Neural progenitor cell (in vitro differentiated cells): ENCODE measurements at regions not wholly inside any gene's neighbourhood (a gene's known extent, or its start where the extent isn't known, plus 50 kb on each side); places are given as distances from the start of the nearest gene placed in this dataset.

Experiments used
- DNase-seq: peaks from one replicate; pipeline ENCODE4 v3.0.0-alpha.2; 2016; ENCODE audit warnings: low spot score
- H2AFZ ChIP-seq: fragments of 200-600 bp; sonication (generic); replicated peaks from 2 replicates; pipeline ENCODE4 v1.6.1; 2016; ENCODE audit warnings: antibody characterized with exemption
- H3F3A ChIP-seq: fragments of 200-600 bp; sonication (generic); 2 replicates; pipeline ENCODE4 v1.6.1; 2016; ENCODE audit warnings: antibody characterized with exemption, low read depth
- H3K27ac ChIP-seq: fragments of 200-600 bp; sonication (generic); 2 replicates; pipeline ENCODE4 v1.5.1; 2016; ENCODE audit warnings: mild to moderate bottlenecking
- H3K27me3 ChIP-seq: fragments of 200-600 bp; sonication (generic); 2 replicates; pipeline ENCODE4 v1.6.1; 2016; ENCODE audit warnings: mild to moderate bottlenecking, moderate library complexity
- H3K36me3 ChIP-seq: fragments of 200-600 bp; sonication (generic); 2 replicates; pipeline ENCODE4 v1.5.1; 2016
- H3K4me1 ChIP-seq: fragments of 200-600 bp; sonication (generic); 2 replicates; pipeline ENCODE4 v1.6.1; 2016; ENCODE audit warnings: mixed run types
- H3K4me2 ChIP-seq: fragments of 200-600 bp; sonication (generic); 2 replicates; pipeline ENCODE4 v1.6.1; 2016
- H3K4me3 ChIP-seq: fragments of 200-600 bp; sonication (generic); 2 replicates; pipeline ENCODE4 v1.5.1; 2016
- H3K79me2 ChIP-seq: fragments of 200-600 bp; sonication (generic); 2 replicates; pipeline ENCODE4 v1.6.1; 2016; ENCODE audit warnings: low read depth
- H3K9ac ChIP-seq: fragments of 200-600 bp; sonication (generic); 2 replicates; pipeline ENCODE4 v1.6.1; 2016
- H3K9me3 ChIP-seq: fragments of 200-600 bp; sonication (generic); 2 replicates; pipeline ENCODE4 v1.5.1; 2016; ENCODE audit warnings: low read depth
- H4K20me1 ChIP-seq: fragments of 200-600 bp; sonication (generic); 2 replicates; pipeline ENCODE4 v1.6.1; 2016; ENCODE audit warnings: low read depth
- H3K27ac Mint-ChIP-seq: 3 replicates; pipeline ENCODE4 v1.8.0; 2021; ENCODE audit warnings: mixed read lengths
- H3K27me3 Mint-ChIP-seq: 2 replicates; pipeline ENCODE4 v1.8.0; 2022; ENCODE audit warnings: low read depth, mild to moderate bottlenecking, inconsistent platforms, moderate library complexity, mixed read lengths; ENCODE audit not compliant: insufficient read depth
- H3K36me3 Mint-ChIP-seq: 3 replicates; pipeline ENCODE4 v1.8.0; 2021; ENCODE audit warnings: mixed read lengths
- H3K4me1 Mint-ChIP-seq: 3 replicates; pipeline ENCODE4 v1.8.0; 2021; ENCODE audit warnings: mixed read lengths
- H3K4me3 Mint-ChIP-seq: 3 replicates; pipeline ENCODE4 v1.8.0; 2021; ENCODE audit warnings: mild to moderate bottlenecking, moderate library complexity, mixed read lengths
- H3K9me3 Mint-ChIP-seq: 3 replicates; pipeline ENCODE4 v1.8.0; 2020; ENCODE audit warnings: mixed read lengths
- EZH2 ChIP-seq: fragments of 200-600 bp; sonication (generic); IDR thresholded peaks from 2 replicates; pipeline ENCODE4 v1.6.1; 2017; ENCODE audit warnings: antibody characterized with exemption, mild to moderate bottlenecking, moderate library complexity
- EZH2phosphoT487 ChIP-seq: fragments of 200-600 bp; sonication (generic); IDR thresholded peaks from 2 replicates; pipeline ENCODE4 v1.6.1; 2017; ENCODE audit warnings: antibody characterized with exemption
- TF ChIP-seq, protein P1 (sequence below): fragments of 200-600 bp; sonication (generic); IDR thresholded peaks from 2 replicates; pipeline ENCODE4 v1.5.1; 2017; ENCODE audit warnings: antibody characterized with exemption, mild to moderate bottlenecking

GRCh38 chr3:8112587-8112986 lies 389.0 kb upstream of the LMCD1 start:
- no peak overlapping the region for H2AFZ ChIP-seq
- DNase-seq, result no peak
- no peak overlapping the region for H3K4me2 ChIP-seq
- H3K27ac Mint-ChIP-seq, result no peak overlapping the region
- TF ChIP-seq EZH2, result no peak
- TF ChIP-seq, protein P1, sequence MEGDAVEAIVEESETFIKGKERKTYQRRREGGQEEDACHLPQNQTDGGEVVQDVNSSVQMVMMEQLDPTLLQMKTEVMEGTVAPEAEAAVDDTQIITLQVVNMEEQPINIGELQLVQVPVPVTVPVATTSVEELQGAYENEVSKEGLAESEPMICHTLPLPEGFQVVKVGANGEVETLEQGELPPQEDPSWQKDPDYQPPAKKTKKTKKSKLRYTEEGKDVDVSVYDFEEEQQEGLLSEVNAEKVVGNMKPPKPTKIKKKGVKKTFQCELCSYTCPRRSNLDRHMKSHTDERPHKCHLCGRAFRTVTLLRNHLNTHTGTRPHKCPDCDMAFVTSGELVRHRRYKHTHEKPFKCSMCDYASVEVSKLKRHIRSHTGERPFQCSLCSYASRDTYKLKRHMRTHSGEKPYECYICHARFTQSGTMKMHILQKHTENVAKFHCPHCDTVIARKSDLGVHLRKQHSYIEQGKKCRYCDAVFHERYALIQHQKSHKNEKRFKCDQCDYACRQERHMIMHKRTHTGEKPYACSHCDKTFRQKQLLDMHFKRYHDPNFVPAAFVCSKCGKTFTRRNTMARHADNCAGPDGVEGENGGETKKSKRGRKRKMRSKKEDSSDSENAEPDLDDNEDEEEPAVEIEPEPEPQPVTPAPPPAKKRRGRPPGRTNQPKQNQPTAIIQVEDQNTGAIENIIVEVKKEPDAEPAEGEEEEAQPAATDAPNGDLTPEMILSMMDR, result no peak
- TF ChIP-seq EZH2phosphoT487, result no peak
- no peak overlapping the region for H3K27ac ChIP-seq
- H3F3A ChIP-seq, result no peaks in the 10 kb centered on the region
- no peaks in the 10 kb centered on the region for H3K9me3 Mint-ChIP-seq
- no peaks in the 10 kb centered on the region for H3K79me2 ChIP-seq
- H3K27me3 Mint-ChIP-seq, result no peaks in the 10 kb centered on the region
- H3K27me3 ChIP-seq, result no peaks in the 10 kb centered on the region
- H3K4me1 ChIP-seq, result peaks cover 4% of the 10 kb centered on the region
- H3K36me3 ChIP-seq, result no peaks in the 10 kb centered on the region
- no peaks in the 10 kb centered on the region for H4K20me1 ChIP-seq
- H3K4me3 Mint-ChIP-seq, result no peak overlapping the region
- no peaks in the 10 kb centered on the region for H3K4me1 Mint-ChIP-seq
- H3K36me3 Mint-ChIP-seq, result no peaks in the 10 kb centered on the region
- H3K9ac ChIP-seq, result no peak overlapping the region
- H3K4me3 ChIP-seq, result no peak overlapping the region
- no peaks in the 10 kb centered on the region for H3K9me3 ChIP-seq

GRCh38 chr3:8113626-8114025 lies 388.0 kb upstream of the LMCD1 start:
- no peak overlapping the region for H3K9ac ChIP-seq
- H3K27ac Mint-ChIP-seq, result no peak overlapping the region
- H3F3A ChIP-seq, result no peaks in the 10 kb centered on the region
- no peaks in the 10 kb centered on the region for H3K27me3 Mint-ChIP-seq
- no peak for TF ChIP-seq EZH2phosphoT487
- TF ChIP-seq EZH2, result no peak
- TF ChIP-seq, protein P1, result no peak
- H3K4me3 Mint-ChIP-seq, result no peak overlapping the region
- no peaks in the 10 kb centered on the region for H4K20me1 ChIP-seq
- H3K27ac ChIP-seq, result no peak overlapping the region
- no peak overlapping the region for H2AFZ ChIP-seq
- no peak for DNase-seq
- peaks cover 4% of the 10 kb centered on the region for H3K4me1 ChIP-seq
- H3K9me3 Mint-ChIP-seq, result no peaks in the 10 kb centered on the region
- no peak overlapping the region for H3K4me2 ChIP-seq
- H3K27me3 ChIP-seq, result no peaks in the 10 kb centered on the region
- H3K36me3 Mint-ChIP-seq, result no peaks in the 10 kb centered on the region
- H3K36me3 ChIP-seq, result no peaks in the 10 kb centered on the region
- H3K4me3 ChIP-seq, result no peak overlapping the region
- H3K79me2 ChIP-seq, result no peaks in the 10 kb centered on the region
- H3K4me1 Mint-ChIP-seq, result no peaks in the 10 kb centered on the region
- H3K9me3 ChIP-seq, result no peaks in the 10 kb centered on the region

DNA sequence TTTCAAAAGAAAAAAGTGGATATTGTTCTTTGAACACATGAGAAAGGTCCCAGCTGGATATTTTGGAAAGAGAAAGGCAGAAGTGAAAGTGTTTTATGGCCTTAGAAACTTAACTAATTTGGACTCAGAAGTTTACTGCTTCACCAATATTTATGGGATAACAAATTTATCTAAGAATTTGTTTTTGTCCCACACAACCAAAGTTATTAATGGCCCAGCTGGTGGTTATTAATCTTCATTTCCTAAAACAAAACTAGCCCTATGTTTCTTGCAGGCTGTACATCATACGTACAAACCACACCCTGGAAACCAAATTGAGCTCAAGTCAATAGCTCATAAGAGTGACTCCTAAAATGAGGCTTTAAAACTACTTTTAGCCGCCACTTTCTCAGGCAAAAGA lies 372.9 kb upstream of the LMCD1 start:
- H3K36me3 Mint-ChIP-seq, result no peaks in the 10 kb centered on the region
- Histone ChIP-seq H3K4me1 (no peaks in the 10 kb centered on the region), H3K4me2 (no peak overlapping the region), H3K36me3 (no peaks in the 10 kb centered on the region), H4K20me1 (no peaks in the 10 kb centered on the region), H3K9ac (no peak overlapping the region), H3K27me3 (no peaks in the 10 kb centered on the region), H3K79me2 (no peaks in the 10 kb centered on the region), H3K9me3 (no peaks in the 10 kb centered on the region), H3F3A (no peaks in the 10 kb centered on the region), H2AFZ (no peak overlapping the region), H3K27ac (no peak overlapping the region), H3K4me3 (no peak overlapping the region)
- TF ChIP-seq EZH2phosphoT487 (no peak), EZH2 (no peak)
- TF ChIP-seq, protein P1, result no peak
- no peak overlapping the region for H3K4me3 Mint-ChIP-seq
- H3K27me3 Mint-ChIP-seq, result no peaks in the 10 kb centered on the region
- H3K27ac Mint-ChIP-seq, result no peak overlapping the region
- H3K4me1 Mint-ChIP-seq, result no peaks in the 10 kb centered on the region
- no peaks in the 10 kb centered on the region for H3K9me3 Mint-ChIP-seq
- no peak for DNase-seq
